Stimulated activated CD8-positive, alpha-beta memory T cell treated with anti-CD3 and anti-CD28 coated beads, Interleukin-4, amount 100 ng/mL, for 48 hours (primary cell): ENCODE measurements at regions not wholly inside any gene's neighbourhood (a gene's known extent, or its start where the extent isn't known, plus 50 kb on each side); places are given as distances from the start of the nearest gene placed in this dataset.
"Not testable (repeated sequence)": the region's sequence is repeated elsewhere in the genome, so short reads cannot be mapped to it uniquely, and the experiment has no call there.

Experiments used
- DNase-seq: peaks from one replicate; pipeline ENCODE4 v3.0.0-alpha.2; 2020

DNA sequence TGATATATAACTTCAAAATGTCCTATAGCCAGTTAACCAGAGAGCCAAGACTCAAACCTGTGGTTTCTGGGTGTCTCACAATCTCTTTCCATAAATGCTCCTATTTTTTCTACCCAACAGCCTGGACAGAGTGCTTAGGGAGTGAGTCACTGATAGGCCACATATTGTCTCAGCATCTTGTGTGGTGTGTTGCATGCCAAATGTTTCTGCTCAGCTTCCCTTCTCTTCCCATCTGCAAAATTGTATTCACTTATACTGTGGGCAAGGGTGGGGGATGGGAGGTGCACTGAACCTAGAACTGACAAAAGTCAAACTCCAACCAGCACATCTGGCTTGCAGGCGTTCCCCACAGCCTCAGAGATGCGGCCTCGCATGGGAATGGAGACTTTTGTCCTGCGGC lies 123.3 kb downstream of the KCNA5 start:
- DNase-seq = no peak

DNA sequence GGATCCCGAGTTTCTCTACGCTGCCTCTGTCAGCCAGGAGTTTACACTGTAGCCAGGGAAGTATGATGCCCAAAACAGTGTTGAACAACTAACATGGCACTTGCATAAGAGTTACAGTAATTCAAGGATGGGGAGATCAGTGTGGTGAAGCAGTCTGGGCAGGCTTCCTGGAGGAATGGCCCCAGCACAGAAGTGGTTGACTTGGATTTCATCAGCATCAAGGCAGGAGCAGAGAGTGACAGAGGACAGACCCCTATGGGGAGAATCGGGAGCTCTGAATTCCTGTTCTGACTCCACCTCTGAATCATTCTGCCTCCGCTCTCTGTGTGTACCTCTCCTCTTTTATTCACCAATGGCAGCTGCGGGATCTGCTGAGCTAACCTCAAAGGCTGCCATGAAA lies 124.5 kb downstream of the KCNA5 start:
- no peak for DNase-seq

DNA sequence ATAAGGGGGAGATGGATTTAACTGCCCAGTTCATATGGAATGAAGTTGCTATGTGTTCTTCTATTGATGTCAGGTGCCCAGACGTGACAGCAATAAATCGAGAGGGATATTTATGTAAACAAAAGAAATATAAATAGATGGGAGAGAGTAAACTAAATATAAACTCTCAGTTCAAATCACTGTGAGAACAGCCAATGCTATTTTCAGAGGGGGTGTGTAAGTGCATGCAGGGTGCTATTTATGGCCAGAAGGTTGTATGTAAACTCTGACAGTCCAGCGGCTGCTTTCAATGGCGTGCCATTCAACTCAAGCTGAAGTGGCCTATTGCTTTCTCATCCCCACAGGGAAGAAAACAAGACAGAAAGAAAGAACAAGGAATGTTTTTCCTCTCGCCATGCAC lies 127.2 kb downstream of the KCNA5 start:
- no peak for DNase-seq

DNA sequence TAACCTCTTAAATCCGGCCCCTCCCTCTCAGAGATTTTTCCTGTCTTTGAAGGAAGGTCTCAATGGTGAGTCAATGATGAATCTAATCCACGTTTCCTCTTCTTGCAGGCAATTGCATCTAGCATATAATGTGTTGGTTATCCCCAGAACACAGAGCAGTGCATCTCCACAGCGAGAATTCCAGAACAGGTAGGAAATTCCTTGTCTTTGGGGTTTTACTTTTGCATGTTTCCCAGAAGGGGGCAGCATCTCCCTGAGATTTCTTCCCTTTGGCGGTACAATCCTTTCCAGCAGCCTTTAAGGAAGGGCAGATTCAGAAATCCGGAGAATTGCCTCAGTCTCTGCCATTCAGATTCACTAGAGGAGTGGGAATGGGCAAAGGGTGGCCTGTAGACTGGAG lies 128.0 kb downstream of the KCNA5 start:
- no peak for DNase-seq

DNA sequence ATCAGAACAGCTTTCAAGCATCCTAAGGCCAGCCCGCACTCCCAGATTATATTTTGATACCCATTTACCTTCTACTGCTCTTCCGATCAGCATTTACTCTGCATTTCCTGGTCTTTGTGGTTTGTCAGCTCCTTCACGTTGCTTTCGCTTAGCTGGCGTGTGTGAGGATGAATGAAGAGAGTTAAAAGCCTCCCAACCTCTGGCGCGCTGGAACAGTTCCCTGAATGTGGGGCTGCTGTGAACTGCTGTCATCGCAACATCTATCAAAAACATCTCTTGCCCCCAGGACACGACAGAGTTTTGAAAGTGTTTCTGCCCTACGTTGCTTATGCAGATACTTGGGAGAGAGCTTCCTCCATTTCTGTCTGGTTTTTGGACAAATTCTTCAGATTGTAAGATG lies 129.2 kb downstream of the KCNA5 start:
- no peak for DNase-seq

DNA sequence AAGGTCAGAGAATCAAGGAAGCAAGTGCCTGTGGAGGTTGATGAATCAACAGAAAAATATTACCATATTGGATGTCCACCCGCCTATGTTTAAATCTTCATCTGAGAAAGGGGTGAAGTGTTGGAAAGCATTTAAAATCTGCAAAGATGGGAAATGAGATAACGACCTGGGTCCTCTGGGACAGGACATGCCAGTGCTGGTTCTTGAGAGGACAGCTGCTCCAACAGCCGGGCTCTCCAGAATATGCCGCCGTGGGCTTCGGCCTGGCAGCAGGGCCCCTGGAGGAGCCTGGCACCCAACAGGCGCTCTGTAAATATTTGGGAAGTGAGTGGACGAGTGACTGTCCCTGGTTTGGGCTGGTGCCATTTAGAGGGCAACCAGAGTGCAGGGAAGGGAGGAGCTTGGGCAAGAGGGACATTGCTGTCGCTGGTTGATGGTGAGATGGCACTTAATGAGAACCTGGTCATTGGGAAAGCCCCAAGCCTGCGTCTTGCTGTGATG lies 129.9 kb downstream of the KCNA5 start:
- DNase-seq = no peak

DNA sequence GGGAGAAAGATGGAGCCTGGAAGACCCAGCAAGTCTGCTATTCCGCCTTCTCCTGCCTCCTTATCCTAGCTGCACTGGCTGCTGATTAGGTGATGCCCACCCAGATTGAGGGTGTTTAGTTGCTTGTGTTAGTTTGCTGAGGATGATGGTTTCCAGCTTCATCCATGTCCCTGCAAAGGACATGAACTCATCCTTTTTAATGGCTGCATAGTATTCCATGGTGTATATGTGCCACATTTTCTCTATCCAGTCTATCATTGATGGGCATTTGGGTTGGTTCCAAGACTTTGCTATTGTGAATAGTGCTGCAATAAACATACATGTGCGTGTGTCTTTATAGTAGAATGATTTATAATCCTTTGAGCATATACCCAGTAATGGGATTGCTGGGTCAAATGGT lies 131.7 kb downstream of the KCNA5 start:
- DNase-seq = not testable (repeated sequence)

DNA sequence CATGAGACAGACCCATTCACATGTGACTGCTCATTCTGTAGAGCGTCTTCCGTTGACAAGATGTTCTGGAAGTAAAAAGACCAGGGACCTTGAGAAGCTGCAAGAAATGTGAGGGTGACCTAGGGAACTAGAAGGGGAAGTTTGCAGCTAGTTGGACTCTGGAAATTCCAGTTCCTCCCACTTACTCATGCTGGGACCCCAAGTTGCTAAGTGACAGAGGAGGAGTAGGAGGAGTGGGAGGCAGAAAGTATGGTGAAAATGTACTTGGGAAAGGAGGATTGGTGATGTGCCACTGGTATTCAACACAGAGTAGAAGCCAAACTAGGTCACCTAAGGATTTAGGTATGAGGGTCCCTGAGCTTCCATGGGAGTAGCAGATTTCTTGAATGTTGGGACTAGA lies 132.4 kb downstream of the KCNA5 start:
- no peak for DNase-seq

DNA sequence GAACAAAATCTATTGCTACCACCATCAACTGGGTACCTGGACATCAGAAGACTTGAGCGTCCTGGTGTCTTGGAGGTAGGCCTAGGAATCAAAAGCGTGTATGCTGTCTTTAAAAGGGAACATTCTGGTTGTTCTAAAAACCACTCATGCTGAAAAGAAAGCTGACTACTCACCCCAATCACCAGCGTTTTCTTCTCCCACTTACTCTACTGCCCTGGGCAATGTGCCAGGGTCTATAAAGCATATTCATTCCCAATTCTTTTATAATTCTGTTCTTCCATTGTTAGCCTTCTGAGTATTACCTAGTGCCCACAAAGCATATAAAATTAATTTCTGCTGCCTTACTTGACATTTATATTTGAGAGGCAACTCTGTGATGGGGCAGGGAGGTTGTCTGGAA lies 133.4 kb downstream of the KCNA5 start:
- no peak for DNase-seq

DNA sequence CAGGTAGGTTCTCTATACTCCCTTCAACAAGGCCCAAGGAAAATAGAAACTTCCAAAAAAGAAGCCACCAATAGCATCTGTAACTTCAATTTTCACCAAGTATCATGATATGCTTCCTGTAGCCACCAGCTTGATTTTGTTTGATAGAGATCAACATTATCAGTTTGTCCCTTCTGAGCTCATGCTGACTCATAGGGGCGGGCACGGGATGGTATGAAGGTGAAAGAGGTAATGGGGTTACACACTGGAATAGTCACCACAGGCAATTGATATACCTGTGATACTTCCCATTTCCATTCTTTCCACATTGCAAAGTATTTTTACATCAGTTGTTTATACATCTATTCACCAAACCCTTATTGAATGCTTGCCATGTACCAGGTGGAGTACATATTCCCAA lies 134.1 kb downstream of the KCNA5 start:
- no peak for DNase-seq

DNA sequence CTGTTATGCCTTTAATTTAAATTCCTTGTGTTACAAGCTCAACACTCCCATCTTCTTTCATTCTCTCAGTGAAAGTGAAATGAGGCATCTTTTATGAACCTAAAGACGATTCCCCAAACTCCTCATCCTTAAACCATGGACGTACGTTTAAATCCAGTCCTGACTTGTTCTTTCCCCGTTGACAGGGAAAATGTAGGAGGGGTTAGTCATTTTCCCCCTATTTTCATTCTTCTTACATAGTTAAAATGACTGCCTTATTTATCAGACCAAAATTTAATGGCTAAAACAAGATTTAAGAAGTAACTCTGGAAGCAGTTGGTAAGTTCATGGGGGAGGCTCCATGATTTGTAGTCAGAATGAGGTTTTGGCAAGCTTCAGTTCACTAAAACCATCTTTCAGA lies 134.9 kb downstream of the KCNA5 start:
- no peak for DNase-seq

DNA sequence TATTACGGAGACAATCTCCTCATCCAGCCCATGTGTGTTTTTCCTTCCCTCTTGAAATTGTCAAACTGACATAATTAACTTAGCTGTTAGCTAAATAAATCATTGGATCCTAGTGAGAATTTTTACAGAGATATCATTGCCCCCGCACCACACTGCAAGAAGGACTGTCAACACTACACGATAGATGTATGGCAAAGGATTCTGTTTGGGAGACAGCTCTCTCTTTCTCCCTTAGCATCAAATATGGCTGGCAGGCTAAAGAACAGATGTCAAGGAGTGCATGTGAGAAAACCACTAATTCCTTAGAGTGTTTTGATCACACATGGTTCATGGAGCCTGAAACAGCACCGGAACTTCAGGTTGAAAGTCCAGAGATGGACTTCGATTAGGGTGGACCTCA lies 136.8 kb downstream of the KCNA5 start:
- no peak for DNase-seq

DNA sequence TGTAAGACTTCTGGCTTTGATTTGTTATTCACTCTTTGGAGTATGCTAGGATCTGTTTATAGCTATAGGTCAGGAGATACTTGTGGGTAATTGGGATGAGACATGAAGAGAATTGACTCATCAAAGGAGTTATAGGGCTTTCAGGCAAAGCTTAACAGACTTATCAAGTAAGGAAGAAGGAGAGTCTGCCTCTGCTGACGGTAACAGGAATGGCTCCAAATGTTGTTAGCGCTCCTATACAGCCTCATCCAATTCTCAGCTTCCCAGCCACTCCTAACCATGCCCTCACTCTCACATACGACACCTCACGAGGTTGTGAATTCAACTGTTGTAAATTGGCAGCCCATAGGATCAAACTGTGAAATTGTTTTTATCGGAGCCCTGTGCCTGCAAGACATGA lies 140.5 kb downstream of the KCNA5 start:
- DNase-seq = no peak

DNA sequence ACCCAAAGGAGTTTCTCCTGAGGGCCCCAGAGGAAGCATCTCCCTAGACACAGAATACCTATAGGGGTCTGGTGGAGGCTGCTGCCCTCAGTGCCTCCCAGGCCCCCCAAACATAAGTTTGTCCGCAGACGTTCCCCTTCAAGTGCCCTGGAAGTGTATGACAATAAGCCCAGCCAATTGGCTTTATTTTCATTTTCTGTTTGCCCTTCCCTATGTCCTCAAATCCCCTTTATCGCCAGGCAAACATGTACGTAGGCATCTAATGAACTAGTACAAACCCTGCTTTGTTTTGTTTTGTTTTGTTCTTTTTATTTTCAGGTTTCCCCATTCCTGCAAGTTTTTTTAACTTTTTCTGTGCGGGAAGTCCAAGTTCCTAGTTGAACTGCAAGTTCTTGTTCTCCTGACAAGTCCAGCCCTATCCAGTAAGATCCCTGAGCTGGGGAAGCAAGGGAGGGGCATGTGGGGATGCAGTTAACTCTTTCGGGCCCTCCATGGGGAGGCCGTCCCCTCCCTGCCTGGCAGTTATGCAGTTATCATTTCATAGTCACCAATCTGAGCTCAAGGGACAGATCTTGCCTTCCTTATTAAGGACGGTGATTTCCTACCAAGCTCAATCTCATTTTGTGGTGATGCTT lies 141.9 kb downstream of the KCNA5 start:
- DNase-seq = no peak

DNA sequence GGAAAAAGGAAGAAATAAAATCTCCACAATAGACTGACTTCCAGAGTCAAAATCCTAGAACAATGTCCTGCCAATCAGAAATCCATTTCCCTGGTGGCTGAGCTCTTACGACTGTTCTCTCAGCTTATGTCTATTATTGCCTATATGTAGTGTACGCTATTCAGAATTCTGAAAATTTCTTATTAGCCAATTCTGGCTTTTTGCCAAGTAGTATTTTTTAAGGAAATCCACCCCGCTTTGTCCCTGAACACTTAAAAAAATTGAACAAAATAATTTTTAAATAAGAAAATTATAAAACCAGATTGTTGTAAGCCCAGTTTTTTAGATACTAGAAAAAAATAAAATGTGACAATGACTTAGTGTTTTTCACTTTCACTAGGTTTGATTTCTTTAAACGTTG lies 143.0 kb downstream of the KCNA5 start:
- DNase-seq = no peak

DNA sequence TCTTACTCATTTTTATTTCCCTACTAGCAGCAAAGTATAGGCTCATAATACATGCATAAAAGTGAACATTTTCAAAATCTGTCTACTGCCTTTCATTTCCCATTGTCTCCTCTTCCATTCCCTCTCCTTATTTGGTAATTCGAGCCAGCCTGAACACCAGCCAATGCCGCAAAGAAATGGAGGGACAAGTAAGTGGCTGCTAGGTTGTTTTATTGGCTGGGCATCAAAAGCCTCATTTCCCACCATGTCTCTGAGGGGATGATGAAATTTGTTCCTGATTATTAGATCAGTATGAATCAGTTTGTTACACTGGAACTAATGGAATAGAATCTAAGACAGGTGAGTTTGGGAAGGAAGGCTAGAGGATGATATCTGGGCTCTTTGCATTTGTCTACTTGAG lies 143.5 kb downstream of the KCNA5 start:
- DNase-seq = no peak

DNA sequence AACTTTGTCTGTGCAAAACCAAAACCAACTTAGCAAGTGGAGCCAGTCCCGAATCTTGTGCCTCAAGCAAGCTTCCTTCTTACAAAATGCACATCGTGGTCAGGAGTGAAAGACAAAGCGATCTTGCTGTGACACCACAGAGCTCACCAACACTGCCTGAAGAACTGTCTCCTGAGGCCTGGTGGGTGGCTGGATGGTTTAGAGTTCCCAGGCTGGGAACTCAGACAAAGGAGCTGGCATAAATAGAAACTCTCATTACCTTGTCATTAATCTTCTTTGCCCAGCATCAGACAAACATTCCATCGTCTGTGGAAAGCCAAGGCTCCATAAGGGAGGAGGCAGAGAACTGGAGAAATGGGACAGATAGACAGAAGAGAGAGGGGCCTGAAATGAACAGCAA lies 144.8 kb downstream of the KCNA5 start:
- DNase-seq = no peak

DNA sequence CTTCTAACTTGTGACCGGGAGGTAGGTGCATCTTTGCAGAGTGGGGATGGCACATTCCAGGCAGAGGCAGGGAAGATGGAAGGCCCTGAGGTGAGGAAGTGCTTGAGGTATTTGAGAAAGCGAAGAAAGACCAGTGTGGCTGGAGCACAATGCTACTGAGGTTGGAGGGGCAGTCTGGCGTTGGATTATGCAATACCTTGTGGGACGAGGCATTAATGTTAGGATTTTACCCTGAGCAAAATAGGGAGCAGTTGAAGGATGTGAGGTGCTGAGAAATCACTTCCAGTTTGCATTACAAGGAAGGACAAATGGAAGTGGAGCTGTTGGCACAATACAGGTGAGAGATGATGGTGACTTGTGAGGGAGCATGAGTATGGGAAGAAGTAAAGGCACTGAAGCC lies 145.5 kb downstream of the KCNA5 start:
- DNase-seq = no peak

DNA sequence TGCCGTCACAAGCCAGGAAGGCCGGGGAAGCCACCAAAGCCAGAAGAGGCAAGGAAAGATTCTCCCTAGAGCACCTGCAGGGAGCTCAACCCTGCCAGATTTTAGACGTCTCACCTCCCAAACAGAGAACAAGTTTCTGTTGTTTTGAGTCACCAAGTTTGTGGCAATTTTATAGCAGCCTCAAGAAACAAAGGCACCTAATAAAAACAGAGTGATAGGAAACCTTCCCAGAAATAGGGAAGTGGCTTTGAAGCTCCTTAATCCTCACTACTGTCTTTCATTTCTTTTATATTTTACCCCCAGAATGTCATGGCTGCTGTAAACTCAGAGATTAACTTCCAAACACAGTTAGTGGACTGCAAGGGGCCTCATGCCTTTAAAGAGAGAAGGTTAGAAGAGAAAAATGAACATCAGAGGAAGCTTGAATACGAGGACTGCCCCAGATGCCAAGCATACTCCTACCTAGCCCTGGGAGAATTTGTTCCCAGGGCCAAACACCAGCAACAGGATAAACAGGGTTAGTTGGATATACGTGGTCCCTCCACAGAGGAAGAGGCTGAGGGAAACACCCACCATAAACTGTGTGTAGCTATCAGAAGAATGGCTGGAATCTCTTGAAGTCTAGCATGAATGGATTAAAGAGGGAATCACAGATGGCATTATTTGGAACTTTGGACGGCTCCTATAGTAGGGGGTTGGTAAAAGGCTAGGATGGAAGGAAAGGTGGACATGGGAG lies 148.3 kb downstream of the KCNA5 start:
- no peak for DNase-seq

DNA sequence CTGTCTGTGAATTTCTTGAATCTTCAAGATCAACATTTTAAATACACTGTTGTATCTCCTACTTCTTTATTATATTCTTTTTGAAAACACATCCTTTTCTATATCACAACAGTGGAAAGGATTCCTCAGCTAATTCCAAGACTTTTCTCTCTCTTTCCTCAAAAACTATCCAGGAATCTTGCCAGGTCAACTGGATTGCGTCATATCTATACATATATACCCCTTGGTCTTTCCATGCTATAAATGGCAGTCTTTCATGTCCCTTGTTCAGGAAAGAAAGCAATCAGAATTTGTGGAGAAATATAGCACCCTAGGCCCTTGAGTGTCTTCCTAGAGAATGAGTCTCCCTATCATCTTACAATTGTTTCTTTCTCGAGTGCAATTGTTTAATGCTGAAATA lies 149.0 kb downstream of the KCNA5 start:
- no peak for DNase-seq

DNA sequence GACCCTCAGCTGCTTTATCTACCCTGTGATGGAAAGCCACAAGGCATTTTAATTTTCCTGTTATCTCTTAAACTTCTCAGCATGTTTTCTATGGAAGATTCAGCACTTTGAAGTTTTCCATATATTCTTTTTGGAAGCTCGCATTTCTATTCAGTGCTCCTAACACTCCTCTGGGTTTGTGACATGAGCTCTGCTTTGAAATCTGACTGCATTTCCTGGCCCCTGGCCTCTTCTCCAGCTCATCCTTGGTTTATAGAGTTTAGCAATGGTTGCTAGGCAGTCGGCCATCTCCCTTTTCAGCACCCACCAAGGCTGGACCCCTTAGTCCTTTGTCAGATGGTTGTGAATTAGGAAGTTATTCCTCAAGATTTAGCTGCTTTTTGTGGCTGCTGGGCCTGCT lies 150.6 kb downstream of the KCNA5 start:
- no peak for DNase-seq

DNA sequence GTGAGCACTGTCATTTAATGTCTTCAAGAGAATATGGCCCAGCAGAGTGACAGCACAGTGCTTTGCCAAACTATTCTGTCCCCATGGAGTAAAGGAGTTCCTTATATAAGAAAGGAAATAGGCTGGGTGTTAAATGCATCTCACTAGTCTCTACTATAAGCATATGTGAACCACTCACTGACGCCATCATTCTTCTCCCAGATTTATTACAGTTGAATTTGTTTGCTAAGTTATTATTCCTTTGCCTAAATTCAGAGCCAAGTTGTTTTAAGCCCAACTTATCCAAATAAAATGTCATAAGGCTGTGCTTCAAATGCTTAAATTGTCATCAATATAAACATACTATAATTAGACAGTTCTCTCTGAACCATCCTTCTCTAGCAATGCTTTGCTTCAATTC lies 151.6 kb downstream of the KCNA5 start:
- DNase-seq = no peak

DNA sequence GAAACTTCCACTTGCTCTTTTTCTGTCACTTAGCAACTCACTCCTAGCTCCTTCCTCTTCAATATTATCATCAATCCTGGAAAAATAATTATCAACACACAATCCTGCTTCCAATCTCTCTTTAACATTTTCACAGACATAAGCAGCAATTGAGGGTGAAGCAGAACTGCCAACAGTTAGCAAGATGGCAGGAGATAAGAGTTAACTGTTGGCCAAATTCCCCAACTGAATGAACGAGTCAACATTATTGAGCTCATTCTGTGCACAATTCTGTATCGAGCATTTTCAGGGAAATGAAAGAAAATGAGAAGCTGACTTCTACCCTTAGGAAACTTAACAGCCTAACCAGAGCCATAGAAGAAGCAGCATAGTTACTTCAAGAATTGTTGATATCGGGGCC lies 152.0 kb downstream of the KCNA5 start:
- no peak for DNase-seq

DNA sequence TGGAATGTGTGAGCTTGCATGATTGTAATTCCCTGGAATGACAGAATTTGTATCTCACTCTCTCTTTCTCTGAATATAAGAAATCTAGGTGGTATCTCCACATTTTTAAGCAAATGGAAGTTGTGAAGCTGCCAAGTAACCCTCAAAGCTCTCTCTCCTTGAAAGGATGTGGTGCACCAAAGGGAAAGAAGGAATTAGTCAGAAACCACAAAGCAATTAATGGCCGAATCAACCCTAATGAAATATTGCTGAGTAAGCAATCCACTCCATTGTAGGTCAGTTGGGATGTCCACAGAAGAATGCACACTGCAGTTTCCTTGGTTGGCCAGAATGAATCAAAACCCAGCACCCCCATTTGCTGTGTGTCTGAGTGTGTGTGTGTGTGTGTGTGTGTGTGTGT lies 153.5 kb downstream of the KCNA5 start:
- no peak for DNase-seq

DNA sequence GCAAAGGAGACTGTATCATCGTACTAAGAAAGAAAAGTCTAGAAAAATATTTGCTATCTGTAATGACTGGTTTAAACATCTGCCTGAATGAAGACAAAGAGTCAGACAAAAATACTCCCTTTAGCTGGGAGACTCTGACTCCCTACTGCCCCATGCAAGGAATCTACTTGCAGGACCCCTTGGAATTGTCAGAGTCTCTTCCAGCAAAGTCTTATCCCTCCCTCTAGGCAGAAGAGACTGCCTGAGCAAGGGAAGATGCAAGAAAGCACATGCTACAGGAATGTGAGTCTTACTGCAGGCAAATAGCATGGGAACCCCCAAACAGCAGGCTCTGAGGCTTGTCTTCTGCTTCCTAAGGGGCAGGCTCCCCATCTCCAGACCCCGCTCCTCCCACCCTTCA lies 154.0 kb downstream of the KCNA5 start:
- no peak for DNase-seq
